Neural progenitor cell (in vitro differentiated cells): ENCODE measurements at regions not wholly inside any gene's neighbourhood (a gene's known extent, or its start where the extent isn't known, plus 50 kb on each side); places are given as distances from the start of the nearest gene placed in this dataset.

Experiments used
- DNase-seq: peaks from one replicate; pipeline ENCODE4 v3.0.0-alpha.2; 2016; ENCODE audit warnings: low spot score
- H2AFZ ChIP-seq: fragments of 200-600 bp; sonication (generic); replicated peaks from 2 replicates; pipeline ENCODE4 v1.6.1; 2016; ENCODE audit warnings: antibody characterized with exemption
- H3F3A ChIP-seq: fragments of 200-600 bp; sonication (generic); 2 replicates; pipeline ENCODE4 v1.6.1; 2016; ENCODE audit warnings: antibody characterized with exemption, low read depth
- H3K27ac ChIP-seq: fragments of 200-600 bp; sonication (generic); 2 replicates; pipeline ENCODE4 v1.5.1; 2016; ENCODE audit warnings: mild to moderate bottlenecking
- H3K27me3 ChIP-seq: fragments of 200-600 bp; sonication (generic); 2 replicates; pipeline ENCODE4 v1.6.1; 2016; ENCODE audit warnings: mild to moderate bottlenecking, moderate library complexity
- H3K36me3 ChIP-seq: fragments of 200-600 bp; sonication (generic); 2 replicates; pipeline ENCODE4 v1.5.1; 2016
- H3K4me1 ChIP-seq: fragments of 200-600 bp; sonication (generic); 2 replicates; pipeline ENCODE4 v1.6.1; 2016; ENCODE audit warnings: mixed run types
- H3K4me2 ChIP-seq: fragments of 200-600 bp; sonication (generic); 2 replicates; pipeline ENCODE4 v1.6.1; 2016
- H3K4me3 ChIP-seq: fragments of 200-600 bp; sonication (generic); 2 replicates; pipeline ENCODE4 v1.5.1; 2016
- H3K79me2 ChIP-seq: fragments of 200-600 bp; sonication (generic); 2 replicates; pipeline ENCODE4 v1.6.1; 2016; ENCODE audit warnings: low read depth
- H3K9ac ChIP-seq: fragments of 200-600 bp; sonication (generic); 2 replicates; pipeline ENCODE4 v1.6.1; 2016
- H3K9me3 ChIP-seq: fragments of 200-600 bp; sonication (generic); 2 replicates; pipeline ENCODE4 v1.5.1; 2016; ENCODE audit warnings: low read depth
- H4K20me1 ChIP-seq: fragments of 200-600 bp; sonication (generic); 2 replicates; pipeline ENCODE4 v1.6.1; 2016; ENCODE audit warnings: low read depth
- H3K27ac Mint-ChIP-seq: 3 replicates; pipeline ENCODE4 v1.8.0; 2021; ENCODE audit warnings: mixed read lengths
- H3K27me3 Mint-ChIP-seq: 2 replicates; pipeline ENCODE4 v1.8.0; 2022; ENCODE audit warnings: low read depth, mild to moderate bottlenecking, inconsistent platforms, moderate library complexity, mixed read lengths; ENCODE audit not compliant: insufficient read depth
- H3K36me3 Mint-ChIP-seq: 3 replicates; pipeline ENCODE4 v1.8.0; 2021; ENCODE audit warnings: mixed read lengths
- H3K4me1 Mint-ChIP-seq: 3 replicates; pipeline ENCODE4 v1.8.0; 2021; ENCODE audit warnings: mixed read lengths
- H3K4me3 Mint-ChIP-seq: 3 replicates; pipeline ENCODE4 v1.8.0; 2021; ENCODE audit warnings: mild to moderate bottlenecking, moderate library complexity, mixed read lengths
- H3K9me3 Mint-ChIP-seq: 3 replicates; pipeline ENCODE4 v1.8.0; 2020; ENCODE audit warnings: mixed read lengths
- EZH2 ChIP-seq: fragments of 200-600 bp; sonication (generic); IDR thresholded peaks from 2 replicates; pipeline ENCODE4 v1.6.1; 2017; ENCODE audit warnings: antibody characterized with exemption, mild to moderate bottlenecking, moderate library complexity
- EZH2phosphoT487 ChIP-seq: fragments of 200-600 bp; sonication (generic); IDR thresholded peaks from 2 replicates; pipeline ENCODE4 v1.6.1; 2017; ENCODE audit warnings: antibody characterized with exemption
- TF ChIP-seq, protein P1 (sequence below): fragments of 200-600 bp; sonication (generic); IDR thresholded peaks from 2 replicates; pipeline ENCODE4 v1.5.1; 2017; ENCODE audit warnings: antibody characterized with exemption, mild to moderate bottlenecking

GRCh38 chr4:129474698-129475097, 378.7 kb downstream of the C4orf33 start:
- Histone ChIP-seq H3K9me3 (no peaks in the 10 kb centered on the region), H2AFZ (no peak overlapping the region), H3K27me3 (no peaks in the 10 kb centered on the region), H3K27ac (no peak overlapping the region), H3K79me2 (no peaks in the 10 kb centered on the region), H3K36me3 (no peaks in the 10 kb centered on the region), H3K4me2 (no peak overlapping the region), H4K20me1 (no peaks in the 10 kb centered on the region), H3K9ac (no peak overlapping the region), H3K4me1 (no peaks in the 10 kb centered on the region), H3K4me3 (no peak overlapping the region), H3F3A (no peaks in the 10 kb centered on the region)
- Mint-ChIP-seq H3K4me3 (no peak overlapping the region), H3K36me3 (no peaks in the 10 kb centered on the region), H3K4me1 (peaks cover 5% of the 10 kb centered on the region), H3K27ac (no peak overlapping the region), H3K27me3 (no peaks in the 10 kb centered on the region), H3K9me3 (peaks cover 10% of the 10 kb centered on the region)
- no peak for DNase-seq
- TF ChIP-seq EZH2phosphoT487 = no peak
- TF ChIP-seq, protein P1, sequence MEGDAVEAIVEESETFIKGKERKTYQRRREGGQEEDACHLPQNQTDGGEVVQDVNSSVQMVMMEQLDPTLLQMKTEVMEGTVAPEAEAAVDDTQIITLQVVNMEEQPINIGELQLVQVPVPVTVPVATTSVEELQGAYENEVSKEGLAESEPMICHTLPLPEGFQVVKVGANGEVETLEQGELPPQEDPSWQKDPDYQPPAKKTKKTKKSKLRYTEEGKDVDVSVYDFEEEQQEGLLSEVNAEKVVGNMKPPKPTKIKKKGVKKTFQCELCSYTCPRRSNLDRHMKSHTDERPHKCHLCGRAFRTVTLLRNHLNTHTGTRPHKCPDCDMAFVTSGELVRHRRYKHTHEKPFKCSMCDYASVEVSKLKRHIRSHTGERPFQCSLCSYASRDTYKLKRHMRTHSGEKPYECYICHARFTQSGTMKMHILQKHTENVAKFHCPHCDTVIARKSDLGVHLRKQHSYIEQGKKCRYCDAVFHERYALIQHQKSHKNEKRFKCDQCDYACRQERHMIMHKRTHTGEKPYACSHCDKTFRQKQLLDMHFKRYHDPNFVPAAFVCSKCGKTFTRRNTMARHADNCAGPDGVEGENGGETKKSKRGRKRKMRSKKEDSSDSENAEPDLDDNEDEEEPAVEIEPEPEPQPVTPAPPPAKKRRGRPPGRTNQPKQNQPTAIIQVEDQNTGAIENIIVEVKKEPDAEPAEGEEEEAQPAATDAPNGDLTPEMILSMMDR = no peak

DNA sequence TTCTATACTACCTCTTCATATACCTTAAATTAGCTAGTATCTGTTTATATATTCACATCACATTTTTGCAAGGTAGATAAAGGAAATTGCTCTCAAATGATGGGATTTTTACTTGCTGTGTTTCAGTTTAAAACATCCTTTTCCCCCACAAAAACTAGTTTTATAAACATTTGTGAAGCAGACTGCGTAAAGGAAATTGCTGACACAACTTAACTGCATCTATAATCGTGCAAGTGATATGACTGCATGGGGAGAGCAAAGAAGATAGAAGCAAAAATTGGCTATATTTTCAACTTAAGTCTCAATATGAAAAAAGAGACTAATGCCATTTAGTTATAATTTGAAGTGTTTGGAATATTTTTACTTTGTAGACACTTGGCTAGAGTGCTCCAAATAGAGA, 385.2 kb downstream of the C4orf33 start:
- Histone ChIP-seq H3K9me3 (no peaks in the 10 kb centered on the region), H2AFZ (no peak overlapping the region), H3F3A (no peaks in the 10 kb centered on the region), H3K4me1 (no peaks in the 10 kb centered on the region), H3K36me3 (no peaks in the 10 kb centered on the region), H3K4me3 (no peak overlapping the region), H3K4me2 (no peak overlapping the region), H3K27me3 (no peaks in the 10 kb centered on the region), H3K27ac (no peak overlapping the region), H4K20me1 (no peaks in the 10 kb centered on the region), H3K9ac (no peak overlapping the region), H3K79me2 (no peaks in the 10 kb centered on the region)
- TF ChIP-seq EZH2 (no peak), EZH2phosphoT487 (no peak)
- TF ChIP-seq, protein P1 = no peak
- H3K27ac Mint-ChIP-seq = no peak overlapping the region
- peaks cover under 1% of the 10 kb centered on the region for H3K4me1 Mint-ChIP-seq
- no peaks in the 10 kb centered on the region for H3K27me3 Mint-ChIP-seq
- H3K4me3 Mint-ChIP-seq = no peak overlapping the region
- no peaks in the 10 kb centered on the region for H3K9me3 Mint-ChIP-seq
- no peaks in the 10 kb centered on the region for H3K36me3 Mint-ChIP-seq
- DNase-seq = no peak

- H3K27ac Mint-ChIP-seq = no peak overlapping the region
- Histone ChIP-seq H3K4me1 (no peaks in the 10 kb centered on the region), H3K4me2 (no peak overlapping the region), H3K36me3 (no peaks in the 10 kb centered on the region), H3K9ac (no peak overlapping the region), H2AFZ (no peak overlapping the region), H4K20me1 (no peaks in the 10 kb centered on the region), H3K27me3 (no peaks in the 10 kb centered on the region), H3K79me2 (no peaks in the 10 kb centered on the region), H3K4me3 (no peak overlapping the region), H3F3A (no peaks in the 10 kb centered on the region), H3K27ac (no peak overlapping the region), H3K9me3 (no peaks in the 10 kb centered on the region)
- H3K36me3 Mint-ChIP-seq = no peaks in the 10 kb centered on the region
- DNase-seq = no peak
- no peaks in the 10 kb centered on the region for H3K9me3 Mint-ChIP-seq
- no peaks in the 10 kb centered on the region for H3K27me3 Mint-ChIP-seq
- H3K4me3 Mint-ChIP-seq = no peak overlapping the region
- TF ChIP-seq EZH2phosphoT487 = no peak
- TF ChIP-seq EZH2 = no peak
- TF ChIP-seq, protein P1 = no peak
- H3K4me1 Mint-ChIP-seq = no peaks in the 10 kb centered on the region
Measured at GRCh38 chr4:129488427-129488826, 392.5 kb downstream of the C4orf33 start.

DNA sequence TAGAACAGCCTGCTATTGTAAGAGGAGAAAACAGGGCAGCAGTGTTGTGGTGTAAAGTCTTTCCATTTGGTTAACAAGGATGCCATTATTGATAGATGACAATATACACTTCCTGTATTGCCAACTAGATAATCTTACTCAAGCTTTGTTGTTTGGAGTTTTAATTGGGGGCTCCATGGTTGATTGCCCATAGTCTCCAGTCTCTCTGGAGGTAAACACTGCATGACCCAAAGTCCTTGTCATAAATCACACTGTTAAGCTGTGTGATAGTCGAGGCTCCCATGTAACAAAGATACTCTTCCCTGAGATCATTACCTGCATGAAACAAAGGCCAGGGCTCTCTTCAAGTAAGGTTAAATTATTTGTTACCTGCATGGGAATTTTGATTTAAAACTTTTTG, 394.6 kb downstream of the C4orf33 start:
- H3K4me2 ChIP-seq = no peak overlapping the region
- Mint-ChIP-seq H3K9me3 (no peaks in the 10 kb centered on the region), H3K36me3 (no peaks in the 10 kb centered on the region), H3K4me3 (no peak overlapping the region), H3K27ac (no peak overlapping the region), H3K4me1 (no peaks in the 10 kb centered on the region), H3K27me3 (no peaks in the 10 kb centered on the region)
- H3K36me3 ChIP-seq = no peaks in the 10 kb centered on the region
- H3K79me2 ChIP-seq = no peaks in the 10 kb centered on the region
- TF ChIP-seq, protein P1 = no peak
- no peak for TF ChIP-seq EZH2phosphoT487
- TF ChIP-seq EZH2 = no peak
- H4K20me1 ChIP-seq = no peaks in the 10 kb centered on the region
- H3K9ac ChIP-seq = no peak overlapping the region
- no peak overlapping the region for H3K4me3 ChIP-seq
- peak overlapping the region; percentile 4 for H2AFZ ChIP-seq
- no peaks in the 10 kb centered on the region for H3F3A ChIP-seq
- no peaks in the 10 kb centered on the region for H3K9me3 ChIP-seq
- no peak overlapping the region for H3K27ac ChIP-seq
- no peaks in the 10 kb centered on the region for H3K27me3 ChIP-seq
- no peaks in the 10 kb centered on the region for H3K4me1 ChIP-seq
- no peak for DNase-seq
